PC-9 (cell line): ENCODE measurements at regions not wholly inside any gene's neighbourhood (a gene's known extent, or its start where the extent isn't known, plus 50 kb on each side); places are given as distances from the start of the nearest gene placed in this dataset.

Experiments used
- BruUV-seq: library from RNA; stranded (reverse); fragments of 400-500 nt; replicated peaks from 2 replicates; lab custom pipeline; 2021; lab: Mats Ljungman, UMichigan
- CTCF ChIA-PET: fragments of 300-600 bp; sonication (Branson Sonifier 250); formaldehyde crosslinking; loops from one replicate; lab custom pipeline; 2022; ENCODE audit warnings: antibody characterized with exemption; lab: Charles Lee
- POLR2A ChIA-PET: fragments of 300-600 bp; sonication (Branson Sonifier 250); formaldehyde crosslinking; loops from one replicate; lab custom pipeline; 2022; ENCODE audit warnings: antibody characterized with exemption; ENCODE audit not compliant: unreplicated experiment; lab: Charles Lee
- DNase-seq, 2 experiments: peaks; one replicate each; pipeline versions ENCODE4 v3.0.0 to v3.0.0-alpha.2; 2015 to 2022; ENCODE audit warnings: mixed read lengths in 1 of 2
- H2AFZ ChIP-seq: fragments of 200-600 bp; sonication (generic); 2 replicates; pipeline ENCODE4 v1.8.1; 2017; ENCODE audit warnings: antibody characterized with exemption
- H3F3A ChIP-seq: fragments of 200-600 bp; sonication (generic); 2 replicates; pipeline ENCODE4 v1.8.1; 2017; ENCODE audit warnings: antibody characterized with exemption, mild to moderate bottlenecking, low read depth; ENCODE audit not compliant: insufficient read depth
- H3K27ac ChIP-seq: fragments of 200-600 bp; sonication (generic); 2 replicates; pipeline ENCODE4 v1.6.1; 2016; ENCODE audit warnings: mixed run types
- H3K27me3 ChIP-seq: fragments of 200-600 bp; sonication (generic); 2 replicates; pipeline ENCODE4 v1.6.1; 2016; ENCODE audit warnings: low read depth, mixed run types; ENCODE audit not compliant: insufficient read depth
- H3K36me3 ChIP-seq: fragments of 200-600 bp; sonication (generic); 2 replicates; pipeline ENCODE4 v1.6.1; 2016; ENCODE audit warnings: low read depth, mixed run types
- H3K4me1 ChIP-seq: fragments of 200-600 bp; sonication (generic); replicated peaks from 2 replicates; pipeline ENCODE4 v1.6.1; 2016; ENCODE audit warnings: mixed run types; ENCODE audit not compliant: insufficient read depth
- H3K4me2 ChIP-seq: fragments of 200-600 bp; sonication (generic); 2 replicates; pipeline ENCODE4 v1.6.1; 2017; ENCODE audit warnings: mixed run types
- H3K4me3 ChIP-seq: fragments of 200-600 bp; sonication (generic); 2 replicates; pipeline ENCODE4 v1.6.1; 2016; ENCODE audit warnings: mixed run types
- H3K79me2 ChIP-seq: fragments of 200-600 bp; sonication (generic); 2 replicates; pipeline ENCODE4 v1.6.1; 2017; ENCODE audit warnings: low read depth, mixed run types
- H3K9me2 ChIP-seq: fragments of 200-600 bp; sonication (generic); 2 replicates; pipeline ENCODE4 v1.8.1; 2017; ENCODE audit warnings: mild to moderate bottlenecking; ENCODE audit not compliant: insufficient read depth
- H3K9me3 ChIP-seq: fragments of 200-600 bp; sonication (generic); 2 replicates; pipeline ENCODE4 v1.8.1; 2016; ENCODE audit warnings: low read depth; ENCODE audit not compliant: insufficient read depth
- H4K20me1 ChIP-seq: fragments of 200-600 bp; sonication (generic); 2 replicates; pipeline ENCODE4 v1.8.1; 2017; ENCODE audit not compliant: insufficient read depth
- CTCF ChIP-seq: fragments of 200-600 bp; sonication (generic); conservative IDR thresholded peaks from 2 replicates; pipeline ENCODE4 v1.6.1; 2017; ENCODE audit warnings: mixed run types, antibody characterized with exemption, mild to moderate bottlenecking, moderate library complexity
- EZH2 ChIP-seq: fragments of 200-600 bp; sonication (generic); IDR thresholded peaks from 2 replicates; pipeline ENCODE4 v1.8.0; 2017; ENCODE audit warnings: antibody characterized with exemption, low read depth
- intact Hi-C: fragments of 100-400 bp; cut with micrococcal nuclease; formaldehyde crosslinking; loops from one replicate; pipeline ENCODE4 v1.10.0; 2022; ENCODE audit not compliant: unreplicated experiment

- DNase-seq = no peak
- TF ChIP-seq EZH2 (no peak), CTCF (no peak)
Measured at GRCh38 chr11:112810951-112811350, 150.3 kb upstream of the NCAM1 start.

GRCh38 chr11:112811783-112812182 is 149.4 kb upstream of the NCAM1 start:
- H3K36me3 ChIP-seq = no peaks in the 10 kb centered on the region
- H3K4me2 ChIP-seq = no peak overlapping the region
- H2AFZ ChIP-seq = no peak overlapping the region
- no peaks in the 10 kb centered on the region for H3F3A ChIP-seq
- H4K20me1 ChIP-seq = no peaks in the 10 kb centered on the region
- no peaks in the 10 kb centered on the region for H3K4me1 ChIP-seq
- H3K9me3 ChIP-seq = no peaks in the 10 kb centered on the region
- no peaks in the 10 kb centered on the region for H3K79me2 ChIP-seq
- no peaks in the 10 kb centered on the region for H3K27me3 ChIP-seq
- DNase-seq = no peak
- ChIA-PET CTCF (no interaction called here), POLR2A (no interaction called here)
- TF ChIP-seq EZH2 (no peak), CTCF (no peak)
- BruUV-seq = no TSS peak
- H3K9me2 ChIP-seq = no peaks in the 10 kb centered on the region
- H3K27ac ChIP-seq = no peak overlapping the region
- intact Hi-C loops = no loop called here
- H3K4me3 ChIP-seq = no peak overlapping the region

More at GRCh38 chr11:112810951-112811350, 150.3 kb upstream of the NCAM1 start:
- no peaks in the 10 kb centered on the region for H4K20me1 ChIP-seq
- H3K9me2 ChIP-seq = no peaks in the 10 kb centered on the region
- H3K4me1 ChIP-seq = no peaks in the 10 kb centered on the region
- H3K79me2 ChIP-seq = no peaks in the 10 kb centered on the region
- no peak overlapping the region for H2AFZ ChIP-seq
- H3K36me3 ChIP-seq = no peaks in the 10 kb centered on the region
- H3K9me3 ChIP-seq = no peaks in the 10 kb centered on the region
- ChIA-PET POLR2A (no interaction called here), CTCF (no interaction called here)
- H3K4me3 ChIP-seq = no peak overlapping the region
- no peak overlapping the region for H3K27ac ChIP-seq
- no peaks in the 10 kb centered on the region for H3K27me3 ChIP-seq
- H3K4me2 ChIP-seq = no peak overlapping the region
- intact Hi-C loops = no loop called here
- BruUV-seq = no TSS peak
- H3F3A ChIP-seq = no peaks in the 10 kb centered on the region

GRCh38 chr11:112812729-112813128 is 148.5 kb upstream of the NCAM1 start:
- ChIA-PET POLR2A (no interaction called here), CTCF (no interaction called here)
- Histone ChIP-seq H3K27me3 (no peaks in the 10 kb centered on the region), H3K79me2 (no peaks in the 10 kb centered on the region), H3K4me3 (no peak overlapping the region), H3K9me3 (no peaks in the 10 kb centered on the region), H3K4me2 (no peak overlapping the region), H2AFZ (no peak overlapping the region), H3F3A (no peaks in the 10 kb centered on the region), H3K4me1 (no peaks in the 10 kb centered on the region), H3K36me3 (no peaks in the 10 kb centered on the region), H4K20me1 (no peaks in the 10 kb centered on the region), H3K9me2 (no peaks in the 10 kb centered on the region), H3K27ac (no peak overlapping the region)
- intact Hi-C loops = no loop called here
- no TSS peak for BruUV-seq
- no peak for TF ChIP-seq CTCF
- no peak for TF ChIP-seq EZH2
- no peak for DNase-seq
